Activated CD8-positive, alpha-beta memory T cell treated with anti-CD3 and anti-CD28 coated beads, Interleukin-2, amount 10 ng/mL, durations not matched to agents 7 days and 5 days (primary cell): ENCODE measurements at regions not wholly inside any gene's neighbourhood (a gene's known extent, or its start where the extent isn't known, plus 50 kb on each side); places are given as distances from the start of the nearest gene placed in this dataset.

Source experiments
- ATAC-seq: fragments of 150-1000 bp; cut with Tn5 transposase; one replicate; pipeline ENCODE4 v1.10.0; 2021; ENCODE audit warnings: moderate library complexity
- CTCF ChIA-PET: fragments of 350-600 bp; sonication (Branson Sonifier 250); formaldehyde crosslinking; loops from one replicate; lab custom pipeline; 2021; ENCODE audit warnings: antibody characterized with exemption; lab: Charles Lee
- DNase-seq: peaks from one replicate; pipeline ENCODE4 v3.0.0-alpha.2; 2020
- H3K27ac Mint-ChIP-seq: one replicate; pipeline ENCODE4 v1.8.0; 2021; ENCODE audit warnings: mild to moderate bottlenecking, mixed read lengths
- H3K27me3 Mint-ChIP-seq: one replicate; pipeline ENCODE4 v1.8.0; 2021; ENCODE audit warnings: mixed read lengths
- H3K36me3 Mint-ChIP-seq: one replicate; pipeline ENCODE4 v1.8.0; 2021; ENCODE audit warnings: mild to moderate bottlenecking, mixed read lengths
- H3K4me1 Mint-ChIP-seq: one replicate; pipeline ENCODE4 v1.8.0; 2021; ENCODE audit warnings: mixed read lengths
- H3K4me3 Mint-ChIP-seq: one replicate; pipeline ENCODE4 v1.8.0; 2021; ENCODE audit warnings: mild to moderate bottlenecking, moderate library complexity, mixed read lengths
- H3K9me3 Mint-ChIP-seq: one replicate; pipeline ENCODE4 v1.8.0; 2022; ENCODE audit warnings: low read depth, mixed read lengths

- no peak for DNase-seq
- Mint-ChIP-seq H3K27me3 (no peaks in the 10 kb centered on the region), H3K4me3 (no peak overlapping the region), H3K27ac (no peak overlapping the region), H3K36me3 (no peaks in the 10 kb centered on the region), H3K4me1 (no peaks in the 10 kb centered on the region), H3K9me3 (peaks cover 12% of the 10 kb centered on the region)
- CTCF ChIA-PET: no interaction called here
- ATAC-seq: no peak
These were observed 362.1 kb downstream of the PLOD2 start for GRCh38 chr3:145798696-145799537.

- H3K36me3 Mint-ChIP-seq: no peaks in the 10 kb centered on the region
- H3K27ac Mint-ChIP-seq: no peak overlapping the region
- H3K4me1 Mint-ChIP-seq: no peaks in the 10 kb centered on the region
- CTCF ChIA-PET: no interaction called here
- H3K9me3 Mint-ChIP-seq: peaks cover 2% of the 10 kb centered on the region
- ATAC-seq: no peak
- no peak for DNase-seq
- H3K4me3 Mint-ChIP-seq: no peak overlapping the region
- H3K27me3 Mint-ChIP-seq: no peaks in the 10 kb centered on the region
These were observed 359.3 kb downstream of the PLOD2 start for GRCh38 chr3:145801696-145802095.

- no peak overlapping the region for H3K4me3 Mint-ChIP-seq
- CTCF ChIA-PET: no interaction called here
- H3K27ac Mint-ChIP-seq: no peak overlapping the region
- peaks cover 3% of the 10 kb centered on the region for H3K9me3 Mint-ChIP-seq
- H3K4me1 Mint-ChIP-seq: no peaks in the 10 kb centered on the region
- no peaks in the 10 kb centered on the region for H3K36me3 Mint-ChIP-seq
- DNase-seq: no peak
- ATAC-seq: no peak
- no peaks in the 10 kb centered on the region for H3K27me3 Mint-ChIP-seq
These were observed 353.0 kb downstream of the PLOD2 start for GRCh38 chr3:145807990-145808389.

GRCh38 chr3:145812391-145812790 is 348.6 kb downstream of the PLOD2 start:
- Mint-ChIP-seq H3K36me3 (no peaks in the 10 kb centered on the region), H3K4me1 (no peaks in the 10 kb centered on the region), H3K27me3 (no peaks in the 10 kb centered on the region), H3K9me3 (no peaks in the 10 kb centered on the region), H3K4me3 (no peak overlapping the region), H3K27ac (no peak overlapping the region)
- ATAC-seq: no peak
- CTCF ChIA-PET: no interaction called here
- no peak for DNase-seq

GRCh38 chr3:145815707-145816413 is 345.1 kb downstream of the PLOD2 start:
- Mint-ChIP-seq H3K9me3 (no peaks in the 10 kb centered on the region), H3K4me1 (no peaks in the 10 kb centered on the region), H3K27ac (no peak overlapping the region), H3K36me3 (no peaks in the 10 kb centered on the region), H3K27me3 (no peaks in the 10 kb centered on the region), H3K4me3 (no peak overlapping the region)
- CTCF ChIA-PET: no interaction called here
- no peak for ATAC-seq
- DNase-seq: no peak

GRCh38 chr3:145817870-145818483 is 343.0 kb downstream of the PLOD2 start:
- Mint-ChIP-seq H3K9me3 (no peaks in the 10 kb centered on the region), H3K4me1 (no peaks in the 10 kb centered on the region), H3K36me3 (no peaks in the 10 kb centered on the region), H3K27ac (no peak overlapping the region), H3K4me3 (no peak overlapping the region), H3K27me3 (no peaks in the 10 kb centered on the region)
- ATAC-seq (no peak), DNase-seq (no peak)
- CTCF ChIA-PET: interaction anchor here (1.4 kb wide), 1 partner anchor 13 kb away, joined by 3 read pairs; no protein-coding TSS in a partner anchor

- no peaks in the 10 kb centered on the region for H3K4me1 Mint-ChIP-seq
- H3K27me3 Mint-ChIP-seq: no peaks in the 10 kb centered on the region
- H3K36me3 Mint-ChIP-seq: no peaks in the 10 kb centered on the region
- H3K9me3 Mint-ChIP-seq: peaks cover 4% of the 10 kb centered on the region
- ATAC-seq (no peak), DNase-seq (no peak)
- no peak overlapping the region for H3K4me3 Mint-ChIP-seq
- H3K27ac Mint-ChIP-seq: no peak overlapping the region
- CTCF ChIA-PET: no interaction called here
These were observed 340.8 kb downstream of the PLOD2 start for GRCh38 chr3:145820170-145820569.

- CTCF ChIA-PET: no interaction called here
- ATAC-seq (no peak), DNase-seq (no peak)
- peaks cover 5% of the 10 kb centered on the region for H3K9me3 Mint-ChIP-seq
- no peaks in the 10 kb centered on the region for H3K27me3 Mint-ChIP-seq
- no peaks in the 10 kb centered on the region for H3K36me3 Mint-ChIP-seq
- H3K4me3 Mint-ChIP-seq: no peak overlapping the region
- H3K27ac Mint-ChIP-seq: no peak overlapping the region
- H3K4me1 Mint-ChIP-seq: no peaks in the 10 kb centered on the region
These were observed 318.6 kb downstream of the PLOD2 start for GRCh38 chr3:145842294-145842902.

- H3K9me3 Mint-ChIP-seq: peaks cover 5% of the 10 kb centered on the region
- no peak overlapping the region for H3K27ac Mint-ChIP-seq
- DNase-seq: no peak
- H3K27me3 Mint-ChIP-seq: no peaks in the 10 kb centered on the region
- ATAC-seq: no peak
- no peaks in the 10 kb centered on the region for H3K36me3 Mint-ChIP-seq
- H3K4me3 Mint-ChIP-seq: no peak overlapping the region
- H3K4me1 Mint-ChIP-seq: no peaks in the 10 kb centered on the region
- CTCF ChIA-PET: no interaction called here
These were observed 317.4 kb downstream of the PLOD2 start for GRCh38 chr3:145843561-145843960.

GRCh38 chr3:145849115-145849514 is 311.9 kb downstream of the PLOD2 start:
- Mint-ChIP-seq H3K27me3 (no peaks in the 10 kb centered on the region), H3K4me1 (no peaks in the 10 kb centered on the region), H3K4me3 (no peak overlapping the region), H3K27ac (no peak overlapping the region), H3K9me3 (peaks cover 3% of the 10 kb centered on the region), H3K36me3 (no peaks in the 10 kb centered on the region)
- CTCF ChIA-PET: no interaction called here
- DNase-seq: no peak
- ATAC-seq: no peak

- Mint-ChIP-seq H3K4me1 (no peaks in the 10 kb centered on the region), H3K27ac (no peak overlapping the region), H3K27me3 (no peaks in the 10 kb centered on the region), H3K36me3 (no peaks in the 10 kb centered on the region), H3K9me3 (no peaks in the 10 kb centered on the region), H3K4me3 (no peak overlapping the region)
- no peak for ATAC-seq
- CTCF ChIA-PET: interaction anchor here (0.9 kb wide), 1 partner anchor 23 kb away, joined by 3 read pairs; no protein-coding TSS in a partner anchor
- no peak for DNase-seq
These were observed 306.5 kb downstream of the PLOD2 start for GRCh38 chr3:145854499-145854898.

GRCh38 chr3:145857956-145858355 is 303.0 kb downstream of the PLOD2 start:
- H3K4me1 Mint-ChIP-seq: no peaks in the 10 kb centered on the region
- no peaks in the 10 kb centered on the region for H3K9me3 Mint-ChIP-seq
- no peak overlapping the region for H3K27ac Mint-ChIP-seq
- no peak overlapping the region for H3K4me3 Mint-ChIP-seq
- H3K36me3 Mint-ChIP-seq: no peaks in the 10 kb centered on the region
- DNase-seq (no peak), ATAC-seq (no peak)
- no peaks in the 10 kb centered on the region for H3K27me3 Mint-ChIP-seq
- CTCF ChIA-PET: no interaction called here

GRCh38 chr3:145864336-145864735 is 296.6 kb downstream of the PLOD2 start:
- H3K36me3 Mint-ChIP-seq: no peaks in the 10 kb centered on the region
- no peak overlapping the region for H3K4me3 Mint-ChIP-seq
- DNase-seq (no peak), ATAC-seq (no peak)
- no peak overlapping the region for H3K27ac Mint-ChIP-seq
- no peaks in the 10 kb centered on the region for H3K9me3 Mint-ChIP-seq
- H3K4me1 Mint-ChIP-seq: no peaks in the 10 kb centered on the region
- H3K27me3 Mint-ChIP-seq: no peaks in the 10 kb centered on the region
- CTCF ChIA-PET: no interaction called here
